GM18520 (cell line): ENCODE measurements at regions not wholly inside any gene's neighbourhood (a gene's known extent, or its start where the extent isn't known, plus 50 kb on each side); places are given as distances from the start of the nearest gene placed in this dataset.

Experiments used
- ATAC-seq: cut with Tn5 transposase; IDR thresholded peaks from one replicate; pipeline ENCODE4 v1.9.1; 2021; ENCODE audit not compliant: unreplicated experiment

GRCh38 chr16:73237601-73238000 is 189.7 kb upstream of the ZFHX3 start:
- no peak for ATAC-seq

GRCh38 chr16:73234496-73234895 is 186.6 kb upstream of the ZFHX3 start:
- ATAC-seq = no peak

GRCh38 chr16:73233846-73234424 is 186.0 kb upstream of the ZFHX3 start:
- ATAC-seq = no peak

GRCh38 chr16:73233329-73233765 is 185.4 kb upstream of the ZFHX3 start:
- ATAC-seq = no peak

- no peak for ATAC-seq
Measured at GRCh38 chr16:73232555-73233328, 184.8 kb upstream of the ZFHX3 start.

GRCh38 chr16:73231944-73232554 is 184.1 kb upstream of the ZFHX3 start:
- ATAC-seq = no peak

- ATAC-seq = no peak
Measured at GRCh38 chr16:73231379-73231778, 183.5 kb upstream of the ZFHX3 start.

- ATAC-seq = no peak
Measured at GRCh38 chr16:73230651-73231050, 182.7 kb upstream of the ZFHX3 start.

GRCh38 chr16:73228649-73229048 is 180.7 kb upstream of the ZFHX3 start:
- ATAC-seq = no peak

- no peak for ATAC-seq
Measured at GRCh38 chr16:73226675-73227074, 178.7 kb upstream of the ZFHX3 start.

GRCh38 chr16:73225983-73226382 is 178.1 kb upstream of the ZFHX3 start:
- no peak for ATAC-seq

GRCh38 chr16:73220836-73221235 is 172.9 kb upstream of the ZFHX3 start:
- no peak for ATAC-seq

- no peak for ATAC-seq
Measured at GRCh38 chr16:73219176-73219575, 171.2 kb upstream of the ZFHX3 start.

GRCh38 chr16:73217654-73218053 is 169.7 kb upstream of the ZFHX3 start:
- no peak for ATAC-seq

- no peak for ATAC-seq
Measured at GRCh38 chr16:73216932-73217331, 169.0 kb upstream of the ZFHX3 start.

- no peak for ATAC-seq
Measured at GRCh38 chr16:73215678-73216377, 167.9 kb upstream of the ZFHX3 start.

- ATAC-seq = no peak
Measured at GRCh38 chr16:73214825-73215677, 167.1 kb upstream of the ZFHX3 start.

- no peak for ATAC-seq
Measured at GRCh38 chr16:73213732-73214455, 166.0 kb upstream of the ZFHX3 start.

- no peak for ATAC-seq
Measured at GRCh38 chr16:73212431-73212830, 164.5 kb upstream of the ZFHX3 start.

GRCh38 chr16:73210686-73211085 is 162.8 kb upstream of the ZFHX3 start:
- no peak for ATAC-seq
